DMS 273 treated with DMSO at 0.1 percent for 48 hours (cell line): ENCODE measurements at regions not wholly inside any gene's neighbourhood (a gene's known extent, or its start where the extent isn't known, plus 50 kb on each side); places are given as distances from the start of the nearest gene placed in this dataset.
"Not testable (repeated sequence)": the region's sequence is repeated elsewhere in the genome, so short reads cannot be mapped to it uniquely, and the experiment has no call there.

Source experiments
- DNase-seq: peaks from one replicate; lab custom pipeline; 2025; lab: John Stamatoyannopoulos, UW

DNA sequence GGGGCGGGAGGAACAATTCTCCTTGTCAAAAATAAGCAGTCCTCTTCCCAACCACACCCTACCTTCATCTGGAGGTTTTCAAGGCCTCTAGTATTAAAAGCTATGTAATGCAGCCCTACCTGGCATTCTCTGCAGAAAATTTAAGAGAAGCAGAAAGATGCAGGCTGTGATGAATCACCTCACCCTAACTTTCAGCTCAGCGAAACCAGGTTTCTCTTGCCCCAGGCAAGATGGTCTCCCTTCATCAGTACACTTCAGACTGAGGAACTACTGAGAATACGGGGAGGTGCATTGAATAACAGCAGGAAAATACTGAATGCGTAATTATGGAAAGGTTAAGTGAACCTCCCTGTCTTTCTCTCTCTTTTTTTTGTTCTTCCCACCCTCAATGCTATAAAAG is 437.6 kb upstream of the KLF12 start:
- DNase-seq: no peak

DNA sequence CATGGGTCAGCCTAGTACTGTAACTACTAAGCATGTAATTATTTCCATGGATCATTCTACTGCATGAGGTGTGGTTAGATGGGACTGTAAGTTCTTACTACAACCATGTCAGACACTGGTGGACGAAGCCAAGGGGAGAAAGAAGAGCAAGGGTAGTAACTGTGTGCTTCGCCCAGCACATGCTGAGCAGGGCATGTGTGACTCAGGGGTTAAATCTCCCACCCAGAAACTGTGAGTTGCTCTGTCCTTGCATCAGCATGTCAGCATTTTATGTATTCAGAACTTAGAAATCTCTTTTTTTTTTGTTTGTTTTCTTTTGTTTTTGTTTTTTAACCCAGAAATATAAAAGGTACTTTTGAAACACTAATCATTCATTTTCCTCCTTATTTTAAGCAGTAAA is 436.6 kb upstream of the KLF12 start:
- DNase-seq: no peak

DNA sequence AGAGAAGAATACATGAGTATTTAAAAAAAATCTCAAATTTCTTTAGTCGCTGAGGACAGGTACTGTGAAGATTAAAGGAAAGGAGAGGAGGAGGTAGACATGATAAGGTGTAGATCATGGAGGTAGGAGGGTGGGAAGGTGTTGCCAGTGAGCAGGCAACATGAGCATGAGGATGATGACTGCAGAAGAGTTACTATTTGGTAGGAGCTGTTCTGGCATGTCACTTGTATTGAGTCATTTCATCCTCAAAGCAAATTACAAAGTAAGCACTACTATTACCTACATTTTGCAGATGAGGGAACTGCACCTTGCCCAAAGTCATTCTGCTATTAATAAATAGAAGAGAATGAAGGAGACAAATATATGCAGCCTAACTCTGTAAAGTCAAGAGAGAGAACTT is 435.8 kb upstream of the KLF12 start:
- no peak for DNase-seq

DNA sequence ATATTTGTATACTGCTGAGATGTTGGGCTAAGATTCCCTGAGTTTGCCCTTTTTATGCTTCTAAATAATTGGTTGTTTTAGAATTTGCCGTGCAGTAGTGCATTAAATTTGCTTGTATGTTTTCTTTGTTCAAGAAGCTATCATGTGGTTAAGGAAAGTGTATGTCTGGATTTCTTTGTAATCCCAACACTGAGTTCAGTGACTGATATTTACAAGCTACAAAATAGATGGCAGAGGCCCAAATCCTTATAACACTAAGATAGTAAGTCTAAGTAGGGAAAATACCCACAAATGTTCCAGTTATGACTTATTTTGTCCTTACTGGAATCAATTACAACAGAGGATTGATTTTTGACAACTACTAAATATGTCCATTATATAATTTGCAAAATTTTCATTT is 435.0 kb upstream of the KLF12 start:
- no peak for DNase-seq

DNA sequence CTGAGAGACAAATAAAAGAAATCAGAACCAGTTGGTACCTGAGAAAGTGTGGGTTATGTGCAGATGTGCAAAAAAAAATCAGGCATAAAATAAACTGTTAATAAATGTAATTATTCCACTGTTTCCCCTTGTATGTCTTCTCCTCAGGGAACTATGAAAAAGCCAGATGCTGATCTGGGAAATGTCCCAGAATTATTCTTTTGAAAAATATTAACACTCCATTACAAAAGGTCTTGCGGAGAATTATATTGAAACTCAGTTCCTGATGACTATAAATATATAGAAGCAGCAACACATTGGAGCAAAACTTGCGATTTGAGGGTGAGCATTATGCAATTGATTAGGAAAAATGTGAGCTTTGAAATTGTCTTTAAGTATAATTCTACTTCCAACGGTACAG is 433.3 kb upstream of the KLF12 start:
- no peak for DNase-seq

DNA sequence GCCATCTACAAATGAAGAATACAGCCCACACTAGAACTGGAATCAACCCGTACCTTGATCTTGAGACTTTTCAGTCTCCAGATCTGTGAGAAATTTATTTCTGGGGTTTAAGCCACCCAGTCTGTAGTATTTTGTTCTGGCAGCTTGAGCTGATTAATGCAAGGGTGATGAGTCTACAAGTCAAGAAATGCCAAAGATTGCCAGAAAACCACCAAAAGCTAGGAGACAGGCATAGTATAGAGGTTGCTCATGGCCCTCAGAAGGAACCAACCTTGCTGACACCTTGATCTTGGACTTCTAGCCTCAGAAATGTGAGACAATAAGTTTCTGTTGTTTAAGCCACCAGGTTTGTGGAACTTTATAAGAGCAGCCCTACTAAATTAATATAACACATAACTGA is 428.2 kb upstream of the KLF12 start:
- no peak for DNase-seq

DNA sequence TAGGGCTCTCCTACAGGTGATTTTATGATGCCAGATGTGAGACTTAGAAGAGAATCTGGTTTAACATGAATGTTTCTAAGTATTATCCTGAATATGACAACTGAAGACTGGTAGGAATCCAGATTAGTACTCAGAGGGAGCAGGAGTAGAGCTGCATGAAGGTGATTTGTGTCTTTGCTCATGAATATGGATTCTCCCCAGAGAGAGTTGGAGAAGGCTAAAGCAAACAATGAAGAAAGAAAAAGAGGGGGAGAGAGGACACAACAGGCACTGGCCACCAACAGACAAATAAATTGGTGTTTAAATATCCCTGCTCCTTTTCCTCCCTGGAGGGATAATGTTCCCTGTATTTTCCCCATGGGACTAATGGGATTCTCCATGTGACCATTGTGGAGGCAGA is 427.0 kb upstream of the KLF12 start:
- DNase-seq: no peak

DNA sequence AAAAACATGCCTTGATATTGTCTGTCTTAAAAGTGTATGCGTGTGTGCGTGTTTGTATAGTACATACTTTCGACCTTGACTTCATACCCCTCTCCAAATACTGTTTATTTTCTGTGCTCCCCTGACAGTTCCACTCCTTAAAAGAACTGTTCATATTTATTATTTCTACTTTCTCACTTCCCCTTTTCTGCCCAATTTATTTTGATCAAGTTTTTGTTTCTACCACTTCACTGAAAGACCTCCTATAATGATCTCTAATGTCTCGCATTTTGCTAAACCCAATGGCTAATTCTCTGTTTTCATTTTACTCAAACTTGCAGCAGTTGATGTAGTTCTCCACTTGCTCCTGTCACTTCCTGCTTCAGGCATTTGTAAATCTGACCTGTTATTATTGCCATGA is 426.1 kb upstream of the KLF12 start:
- DNase-seq: no peak

DNA sequence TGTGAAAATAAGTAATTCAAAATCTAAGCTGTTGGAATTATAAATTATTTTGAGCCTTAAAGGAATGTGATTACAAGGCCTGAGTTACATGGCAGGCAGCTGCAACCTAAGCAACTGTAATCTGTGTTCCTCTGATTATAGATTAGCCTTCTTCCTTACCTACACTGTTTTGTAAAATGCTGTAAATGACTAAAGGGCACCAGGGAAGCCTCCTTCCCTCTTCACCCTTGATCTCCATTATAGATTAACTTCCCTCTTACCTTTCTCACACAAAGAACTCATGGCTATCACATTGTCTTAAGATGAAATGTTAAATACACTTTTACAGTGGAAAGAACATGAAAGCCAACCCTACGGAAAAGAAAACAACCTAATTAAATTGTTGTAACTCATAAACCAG is 423.7 kb upstream of the KLF12 start:
- no peak for DNase-seq

DNA sequence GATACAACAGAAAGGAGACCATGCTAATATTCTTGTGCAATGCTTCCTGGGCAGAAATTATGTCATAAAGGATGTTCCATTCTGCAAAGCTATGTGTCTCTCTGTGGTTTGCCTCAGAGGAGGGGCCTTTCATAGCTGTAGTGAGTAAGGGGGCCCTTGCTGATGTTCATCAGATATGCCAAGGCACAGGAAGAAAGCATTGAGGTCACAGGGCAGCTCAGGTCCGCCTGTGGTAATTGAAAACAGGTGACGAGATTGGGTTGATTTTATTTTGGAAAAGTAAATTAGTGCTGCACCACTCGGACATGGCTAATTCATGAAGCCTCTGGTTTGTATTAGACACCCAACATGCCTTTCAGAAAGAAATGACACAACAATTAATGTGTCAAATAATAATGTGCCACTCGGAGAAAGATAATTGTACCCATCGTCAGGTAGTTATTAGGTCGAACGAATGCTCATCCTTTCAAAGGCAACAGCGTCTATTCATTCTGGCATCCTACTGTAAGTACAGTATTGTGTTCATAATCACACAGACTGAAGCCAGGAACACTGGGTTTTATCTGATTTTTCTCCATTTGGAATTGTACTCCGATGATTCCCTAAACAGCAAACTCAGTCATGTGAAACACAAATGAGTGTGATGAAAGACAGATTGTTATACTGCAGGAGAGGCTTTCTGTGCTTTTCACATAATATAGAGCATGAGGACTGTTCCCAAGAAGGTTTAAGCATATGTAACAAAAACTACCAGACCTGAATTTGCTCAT is 421.6 kb upstream of the KLF12 start:
- no peak for DNase-seq

DNA sequence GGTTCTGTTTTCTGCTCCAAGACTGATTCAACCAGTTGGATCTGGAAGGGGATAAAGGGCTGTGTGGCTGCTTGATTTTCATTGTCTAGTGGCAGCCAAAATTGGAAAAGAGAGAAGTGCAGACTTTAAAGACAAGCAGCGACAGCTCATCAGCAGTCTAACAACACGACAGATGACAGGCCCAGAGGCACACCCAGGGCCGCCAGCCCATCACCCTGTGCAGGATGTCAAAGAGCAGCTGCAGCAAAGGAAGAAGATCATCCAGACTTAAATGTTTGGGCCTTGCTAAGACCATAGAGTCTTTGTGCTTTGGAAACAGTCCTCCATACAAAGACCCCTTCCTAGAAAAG is 421.0 kb upstream of the KLF12 start:
- no peak for DNase-seq

DNA sequence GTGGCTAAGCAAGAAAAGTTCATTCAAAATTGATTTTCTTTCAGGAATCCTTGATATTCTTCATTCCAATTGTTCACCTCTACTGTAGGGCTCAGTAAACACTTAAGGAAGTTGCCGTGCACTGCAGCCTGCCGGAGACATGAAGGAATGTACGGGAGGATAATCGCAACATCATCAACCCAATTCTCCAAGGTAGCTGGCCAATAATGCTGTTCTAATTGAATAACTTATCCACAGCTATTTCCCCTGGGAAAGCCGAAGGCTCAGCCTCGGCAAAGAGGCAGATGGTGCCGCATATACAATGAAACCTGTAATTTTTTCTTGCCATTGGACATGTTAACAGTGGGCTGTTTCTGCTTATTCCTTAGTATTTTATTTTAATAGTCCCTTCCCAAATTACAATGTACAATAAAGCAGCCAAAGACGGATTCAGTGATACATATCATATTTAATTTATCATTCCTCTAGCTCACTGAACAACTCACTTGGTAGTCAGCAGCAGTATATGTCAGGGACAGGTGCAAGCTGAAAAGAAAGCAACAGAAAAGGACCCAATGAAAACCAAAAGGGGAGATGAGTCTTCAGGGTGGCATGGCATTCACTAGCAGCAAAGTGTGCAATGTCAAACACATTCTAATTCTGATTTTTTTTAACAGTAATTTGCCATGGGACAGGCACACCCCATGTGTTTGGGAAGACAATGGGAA is 420.5 kb upstream of the KLF12 start:
- DNase-seq: peak; percentile 22

DNA sequence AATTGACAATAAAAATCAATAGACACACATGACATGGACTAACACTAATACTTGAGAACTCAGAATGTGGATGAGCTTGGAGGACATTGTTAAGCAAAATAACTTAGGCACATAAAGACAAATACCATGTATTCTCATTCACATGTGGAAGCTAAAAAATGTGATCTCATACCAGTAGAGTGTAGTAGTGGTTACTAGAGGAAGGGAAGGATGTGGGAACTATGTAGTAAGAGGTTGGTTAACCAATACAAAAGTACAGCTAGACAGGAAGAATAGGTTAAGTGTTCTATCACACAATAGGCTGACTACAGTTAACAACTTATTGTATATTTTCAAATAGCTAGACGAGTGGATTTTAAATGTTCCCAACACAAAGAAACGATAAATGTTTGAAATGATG is 415.8 kb upstream of the KLF12 start:
- DNase-seq: no peak

DNA sequence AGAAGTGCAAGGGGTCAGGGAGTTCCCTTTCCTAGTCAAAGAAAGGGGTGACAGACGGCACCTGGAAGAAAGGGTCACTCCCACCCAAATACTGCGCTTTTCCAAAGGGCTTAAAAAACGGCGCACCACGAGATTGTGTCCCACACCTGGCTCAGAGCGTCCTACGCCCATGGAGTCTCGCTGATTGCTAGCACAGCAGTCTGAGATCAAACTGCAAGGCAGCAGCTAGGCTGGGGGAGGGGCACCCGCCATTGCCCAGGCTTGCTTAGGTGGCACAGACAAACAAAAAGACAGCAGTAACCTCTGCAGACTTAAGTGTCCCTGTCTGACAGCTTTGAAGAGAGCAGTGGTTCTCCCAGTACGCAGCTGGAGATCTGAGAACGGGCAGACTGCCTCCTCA is 402.4 kb upstream of the KLF12 start:
- DNase-seq: not testable (repeated sequence)

DNA sequence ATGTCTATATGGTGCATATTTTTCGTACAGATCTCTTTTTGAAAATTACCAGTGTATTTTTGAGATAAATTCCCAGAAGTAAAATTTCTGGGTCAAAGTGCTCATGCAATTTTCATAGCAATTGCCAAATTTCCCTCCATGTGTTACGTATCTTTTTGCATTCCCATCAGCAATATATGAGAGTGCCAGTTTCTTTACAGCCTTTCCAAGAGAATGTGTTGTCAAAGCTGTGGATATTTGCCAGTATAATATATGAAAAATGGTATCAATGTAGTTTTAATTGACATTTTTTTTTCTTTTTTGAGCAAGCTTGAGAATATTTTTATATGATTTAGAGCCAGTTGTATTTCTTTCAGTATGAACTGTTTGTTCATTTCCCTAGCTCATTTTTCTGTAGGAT is 399.0 kb upstream of the KLF12 start:
- no peak for DNase-seq

DNA sequence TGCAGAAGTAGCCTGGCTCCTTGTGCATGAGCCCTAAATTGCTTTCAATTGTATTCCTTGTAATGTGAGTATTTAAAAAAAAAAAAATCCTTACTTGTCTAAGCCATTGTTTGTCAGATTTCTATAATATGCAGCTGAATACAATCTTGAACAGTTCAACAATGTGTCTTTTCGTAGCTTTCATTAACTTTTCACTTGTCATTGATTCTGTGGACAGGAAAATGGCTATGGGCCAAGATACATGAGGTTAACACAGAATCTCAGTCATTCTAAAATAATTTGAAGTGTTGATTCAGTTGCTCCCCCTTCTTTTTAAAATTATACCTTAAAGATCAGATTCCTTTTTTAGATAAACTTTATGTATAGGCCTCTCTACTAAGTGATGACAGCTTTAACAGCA is 395.8 kb upstream of the KLF12 start:
- no peak for DNase-seq

DNA sequence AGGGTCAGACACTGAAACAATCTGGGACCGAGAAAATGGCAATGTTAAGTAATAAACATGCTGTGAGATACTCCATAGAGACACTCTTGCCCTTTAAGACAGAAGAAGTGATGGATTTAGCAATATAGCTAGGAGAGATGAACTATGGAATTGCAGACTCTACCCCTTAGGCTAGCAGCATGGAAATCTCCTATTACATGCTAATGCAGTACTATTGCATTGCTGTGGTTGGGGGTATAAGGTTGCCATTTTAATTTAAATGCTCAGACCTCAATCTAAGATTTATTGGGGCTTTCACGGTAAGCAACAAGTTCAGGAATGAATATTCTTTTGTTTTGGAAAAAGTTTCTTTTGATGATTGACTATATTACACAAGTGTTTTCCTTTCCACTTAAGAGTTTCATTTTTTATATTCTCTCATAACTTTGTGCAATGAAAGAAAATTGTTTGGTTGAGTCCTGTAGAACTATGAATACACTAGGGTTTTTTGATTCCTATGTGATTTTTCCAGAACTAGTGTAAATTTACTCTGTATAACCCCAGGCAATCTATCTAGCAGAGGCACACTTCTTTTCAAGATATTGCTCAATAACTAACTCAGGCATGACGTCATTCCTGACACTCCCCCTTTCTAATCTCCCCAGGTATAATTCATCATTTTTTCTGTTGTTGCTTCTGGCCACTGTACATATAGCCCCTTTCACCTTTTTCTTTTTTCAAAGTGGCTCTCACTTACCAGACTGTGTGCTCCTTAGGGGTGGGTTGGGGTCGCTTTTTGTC is 394.7 kb upstream of the KLF12 start:
- no peak for DNase-seq

DNA sequence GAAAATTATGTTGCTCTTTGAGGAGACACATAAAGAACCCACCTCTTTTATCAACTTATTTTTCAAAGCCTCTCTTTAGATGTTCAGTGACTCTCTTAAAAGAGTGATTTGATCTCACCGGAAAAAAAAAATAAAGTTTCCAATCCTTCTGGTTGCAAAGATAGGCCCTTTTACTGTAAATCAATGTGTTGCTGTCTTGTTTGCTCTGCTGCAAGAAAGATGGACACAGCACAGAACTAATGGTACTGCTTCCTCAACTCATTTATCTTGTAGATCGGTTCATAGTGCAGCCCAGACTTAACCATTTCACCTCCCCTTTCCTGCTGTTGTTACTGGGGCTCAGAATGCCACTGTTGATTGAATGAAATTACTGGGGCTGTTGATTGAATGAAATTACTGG is 388.9 kb upstream of the KLF12 start:
- DNase-seq: no peak

DNA sequence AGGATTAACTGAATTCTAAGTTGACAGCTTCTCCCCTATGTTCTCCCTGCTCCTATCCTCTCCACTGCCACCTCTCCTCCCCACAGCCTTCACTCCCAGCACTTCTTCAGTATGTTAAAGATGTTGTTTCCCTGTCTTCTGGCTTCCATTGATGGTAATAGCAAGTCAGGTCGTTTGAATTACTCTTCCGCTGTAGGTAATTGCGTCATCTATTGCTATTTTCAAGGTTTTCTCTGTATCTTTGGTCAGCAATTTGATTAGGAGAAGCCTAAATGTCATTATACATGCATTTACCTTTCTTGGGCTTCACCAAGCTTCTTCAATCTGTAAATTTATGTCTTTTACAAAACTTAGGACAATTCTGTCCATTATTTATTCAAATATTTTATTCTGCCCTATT is 377.3 kb upstream of the KLF12 start:
- no peak for DNase-seq

DNA sequence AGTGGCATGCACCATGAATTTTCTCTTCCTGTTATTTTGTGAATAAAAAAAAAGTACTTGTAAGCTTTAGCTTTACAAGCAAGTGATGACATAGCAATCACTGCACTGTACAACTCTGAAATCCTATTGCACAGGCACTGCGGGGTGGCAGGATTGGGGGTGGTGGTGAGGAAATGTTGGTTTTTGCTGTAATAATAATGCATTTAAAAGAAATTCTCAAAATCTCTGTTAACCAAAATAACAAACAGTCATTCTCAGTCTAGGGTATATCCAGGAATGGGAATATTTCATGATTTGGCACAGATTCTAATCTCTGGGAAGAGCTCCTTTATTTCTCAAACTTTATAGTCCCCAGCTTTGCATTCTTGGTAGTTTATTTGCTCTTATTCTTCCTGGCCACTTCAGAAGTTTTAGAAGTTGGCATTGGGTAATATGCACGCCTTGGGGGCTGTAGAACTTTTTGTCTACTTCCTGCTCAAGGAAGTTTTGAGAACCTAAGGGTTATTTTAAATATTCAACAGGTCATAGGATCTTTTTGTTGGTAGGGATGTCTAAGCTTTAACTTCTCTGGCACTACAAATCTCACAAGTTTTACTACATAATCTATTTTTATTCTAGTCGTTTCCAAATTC is 353.0 kb upstream of the KLF12 start:
- no peak for DNase-seq

DNA sequence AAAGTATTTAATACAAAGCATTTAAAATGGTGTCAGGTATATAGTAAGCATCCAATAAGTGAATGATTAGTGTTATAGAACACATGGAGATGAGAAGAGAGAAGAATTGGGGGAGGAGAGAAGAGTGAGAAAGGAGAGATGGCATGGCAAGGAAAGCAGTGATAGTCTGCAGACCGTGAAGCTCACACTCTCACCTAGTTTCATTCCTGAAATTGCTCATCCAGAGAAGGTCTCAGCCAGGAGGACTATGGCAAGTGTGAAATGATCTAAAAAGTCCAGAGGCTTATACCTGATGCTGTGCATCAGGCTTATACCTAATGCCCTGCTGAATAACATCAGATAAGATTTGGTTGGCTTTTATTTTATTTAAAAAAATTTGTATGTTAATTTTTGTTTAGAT is 351.6 kb upstream of the KLF12 start:
- DNase-seq: no peak

DNA sequence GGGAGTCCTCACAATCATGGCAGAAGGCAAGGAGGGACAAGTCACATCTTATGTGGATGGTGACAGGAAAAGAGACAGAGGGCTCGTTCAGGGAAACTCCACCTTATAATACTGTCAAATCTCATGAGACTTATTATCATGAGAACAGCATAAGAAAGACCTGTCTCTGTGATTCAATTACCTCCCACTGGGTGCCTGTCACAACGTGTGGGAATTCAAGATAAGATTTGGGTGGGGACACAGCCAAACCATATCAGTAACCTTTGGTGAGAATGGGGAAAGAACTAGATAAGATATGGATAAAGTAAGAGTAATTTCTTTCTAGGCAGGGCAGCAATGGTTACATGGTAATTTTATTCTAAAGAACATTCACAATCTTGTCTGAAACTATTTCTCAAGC is 344.9 kb upstream of the KLF12 start:
- DNase-seq: no peak

DNA sequence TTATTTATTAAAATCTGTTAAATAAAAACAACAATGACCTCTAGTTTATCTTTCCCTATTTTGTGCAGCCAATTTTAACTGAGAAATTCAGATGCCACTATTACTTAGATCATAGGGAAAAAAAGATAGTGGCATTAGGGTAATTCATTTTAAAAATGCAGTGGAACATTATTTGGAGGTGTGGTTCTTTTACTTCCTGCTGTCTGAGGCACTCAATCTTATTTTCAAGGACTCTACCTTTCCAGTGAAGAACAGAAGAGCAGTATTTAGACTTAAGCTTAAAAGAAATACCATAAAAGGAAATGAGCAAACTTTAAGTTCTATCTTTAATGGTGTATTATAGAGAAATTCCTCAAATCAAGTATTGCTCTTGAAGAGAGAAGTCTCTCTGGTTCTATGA is 342.6 kb upstream of the KLF12 start:
- no peak for DNase-seq
